ENCODE measurements at regions not wholly inside any gene's neighbourhood (a gene's known extent, or its start where the extent isn't known, plus 50 kb on each side); places are given as distances from the start of the nearest gene placed in this dataset.

- Histone ChIP-seq H3K23ac (ENCODE audit: insufficient read length, low read depth, low read length) (no peak overlapping the region), H3K79me2 (ENCODE audit: insufficient read depth, low read length) (no peaks in the 10 kb centered on the region), H3K4me2 (ENCODE audit: insufficient read depth, insufficient read length, low read length) (no peak overlapping the region), H2BK20ac (ENCODE audit: low read depth, low read length, poor library complexity, severe bottlenecking) (no peak overlapping the region), H3K4me1 (ENCODE audit: insufficient read depth, low read length) (no peaks in the 10 kb centered on the region), H3K23me2 (ENCODE audit: insufficient read length, low read depth, low read length, poor library complexity, severe bottlenecking) (no peaks in the 10 kb centered on the region), H4K5ac (ENCODE audit: insufficient read length, low read depth, low read length) (no peak overlapping the region), H3K9ac (ENCODE audit: extremely low read depth, insufficient read length, low read length) (no peak overlapping the region), H3K56ac (ENCODE audit: insufficient read length, low read depth, low read length) (no peak overlapping the region), H3K9me3 (ENCODE audit: control insufficient read depth, low read depth, low read length) (no peaks in the 10 kb centered on the region), H3K27me3 (ENCODE audit: insufficient read depth, low read length) (no peaks in the 10 kb centered on the region), H2BK12ac (ENCODE audit: insufficient read length, low read depth, low read length) (no peak overlapping the region), H4K8ac (replicated peaks; ENCODE audit: insufficient read length, low read depth, low read length) (no peak overlapping the region), H3K27ac (ENCODE audit: insufficient read length, low read depth, low read length) (no peak overlapping the region), H3K14ac (ENCODE audit: insufficient read depth, low read length) (no peak overlapping the region), H2BK5ac (ENCODE audit: insufficient read length, low read length) (no peak overlapping the region), H2AFZ (ENCODE audit: low read length) (no peak overlapping the region), H4K20me1 (ENCODE audit: control insufficient read depth, insufficient read depth, insufficient read length) (no peaks in the 10 kb centered on the region), H2AK5ac (ENCODE audit: insufficient read length, low read length) (no peak overlapping the region), H3T11ph (ENCODE audit: low read length) (no peak overlapping the region), H2BK120ac (ENCODE audit: low read depth, low read length, poor library complexity, severe bottlenecking) (no peak overlapping the region), H2BK15ac (ENCODE audit: low read depth, low read length) (no peak overlapping the region), H3K18ac (ENCODE audit: insufficient read length, low read depth, low read length) (no peak overlapping the region), H3K4ac (ENCODE audit: low read depth, low read length) (no peak overlapping the region), H3K79me1 (ENCODE audit: insufficient read depth, low read depth, low read length, poor library complexity, severe bottlenecking) (no peaks in the 10 kb centered on the region), H4K91ac (ENCODE audit: insufficient read length, low read depth, low read length) (no peak overlapping the region)
- no peaks in the 10 kb centered on the region; a peak in 1 of 5 replicates for H3K9me3 Mint-ChIP-seq
- H3K27me3 Mint-ChIP-seq (ENCODE audit: low read depth) = no peaks in the 10 kb centered on the region
- TF ChIP-seq CTCF (conservative IDR thresholded peaks at IDR 0.05) = no peak
- no peaks in the 10 kb centered on the region for H3K4me1 Mint-ChIP-seq
- H3K27ac Mint-ChIP-seq = no peak overlapping the region
- WGBS (ENCODE audit: extremely low coverage, insufficient read length, low lambda C conversion rate) = no CpG with 5 or more reads among the region's 1 CpG
- no peak for DNase-seq
- H3K4me3 Mint-ChIP-seq = no peak overlapping the region
- H3K36me3 Mint-ChIP-seq (ENCODE audit: insufficient read depth in 1 of 3, low read depth in 3 of 3) = no peaks in the 10 kb centered on the region
Measured at GRCh38 chr21:15332572-15332971, 267.8 kb upstream of the NRIP1 start.
